Endothelial cell of umbilical vein (primary cell): ENCODE measurements at regions not wholly inside any gene's neighbourhood (a gene's known extent, or its start where the extent isn't known, plus 50 kb on each side); places are given as distances from the start of the nearest gene placed in this dataset.

Source experiments
- BruUV-seq: library from RNA; stranded (reverse); fragments of 400-500 nt; replicated peaks from 2 replicates; lab custom pipeline; 2021; lab: Mats Ljungman, UMichigan
- CTCF ChIA-PET: fragments of 300-600, 350-600 bp; sonication (Branson Sonifier 250); formaldehyde crosslinking; loops from one replicate; lab custom pipeline; 2021; ENCODE audit warnings: antibody characterized with exemption, inconsistent platforms; lab: Charles Lee
- POLR2A ChIA-PET: fragments of 300-600, 350-600 bp; sonication (Branson Sonifier 250); formaldehyde crosslinking; loops from one replicate; lab custom pipeline; 2021; ENCODE audit warnings: antibody characterized with exemption, inconsistent platforms; lab: Charles Lee
- DNase-seq: peaks from one replicate; pipeline ENCODE4 v3.0.0-alpha.2; 2011; ENCODE audit warnings: low read depth, low spot score
- FAIRE-seq: peaks from 2 replicates; lab custom pipeline; 2011; peaks lifted over from hg19 to GRCh38; lab: Jason Lieb, UNC
- H2AFZ ChIP-seq: 2 replicates; pipeline ENCODE4 v1.6.0; 2012; ENCODE audit warnings: low read depth, low read length, control low read depth, inconsistent platforms
- H3K27ac ChIP-seq: 2 replicates; pipeline ENCODE4 v1.5.1; 2011; ENCODE audit warnings: low read depth, mild to moderate bottlenecking, control low read depth, low read length, moderate library complexity; ENCODE audit not compliant: insufficient read depth
- H3K27me3 ChIP-seq, 2 experiments: 2 replicates each; pipeline versions ENCODE4 v1.6.0 to v1.6.1; 2011; ENCODE audit warnings: low read length in 2 of 2, mixed read lengths in 1 of 2; ENCODE audit not compliant: control insufficient read depth in 2 of 2, insufficient read depth in 2 of 2
- H3K36me3 ChIP-seq, 2 experiments: 2 replicates in 1 of 2; 3 replicates in 1 of 2; pipeline ENCODE4 v1.5.1; 2011; ENCODE audit warnings: low read length in 2 of 2, mild to moderate bottlenecking in 1 of 2, moderate library complexity in 1 of 2; ENCODE audit not compliant: control insufficient read depth in 2 of 2, insufficient read depth in 2 of 2; ENCODE audit errors: extremely low read depth in 1 of 2
- H3K4me1 ChIP-seq: 3 replicates; pipeline ENCODE4 v1.5.1; 2011; ENCODE audit warnings: mild to moderate bottlenecking, low read length; ENCODE audit not compliant: control insufficient read depth, insufficient read depth; ENCODE audit errors: extremely low read depth
- H3K4me2 ChIP-seq: 2 replicates; pipeline ENCODE4 v1.6.1; 2011; ENCODE audit warnings: low read length, control low read depth, mixed read lengths; ENCODE audit not compliant: insufficient read depth
- H3K4me3 ChIP-seq, 3 experiments: fragments of 200-600 bp in 1 of 3; sonication (generic), shearing (Covaris generic) in 1 of 3; replicated peaks in 1 of 3; 2 replicates each; pipeline ENCODE4 v1.5.1; 2011 to 2016; ENCODE audit warnings: control low read depth in 3 of 3, low read length in 3 of 3, mild to moderate bottlenecking in 2 of 3, inconsistent platforms in 1 of 3, low read depth in 1 of 3, moderate library complexity in 1 of 3; ENCODE audit not compliant: insufficient read depth in 1 of 3
- H3K79me2 ChIP-seq: 2 replicates; pipeline ENCODE4 v1.6.0; 2012; ENCODE audit warnings: low read length, inconsistent platforms; ENCODE audit not compliant: control insufficient read depth, insufficient read depth
- H3K9ac ChIP-seq: replicated peaks from 2 replicates; pipeline ENCODE3; 2011; ENCODE audit warnings: low read length, control low read depth; ENCODE audit not compliant: insufficient read depth; ENCODE audit errors: extremely low read depth
- H3K9me1 ChIP-seq: replicated peaks from 3 replicates; pipeline ENCODE4 v1.6.0; 2011; ENCODE audit warnings: mild to moderate bottlenecking, low read length; ENCODE audit not compliant: control insufficient read depth, insufficient read depth; ENCODE audit errors: extremely low read depth
- H3K9me3 ChIP-seq: replicated peaks from 2 replicates; pipeline ENCODE4 v1.5.1; 2012; ENCODE audit warnings: low read length, inconsistent platforms; ENCODE audit not compliant: control insufficient read depth, insufficient read depth
- H4K20me1 ChIP-seq: replicated peaks from 2 replicates; pipeline ENCODE3; 2011; ENCODE audit warnings: mild to moderate bottlenecking, low read length; ENCODE audit not compliant: control insufficient read depth, insufficient read depth; ENCODE audit errors: extremely low read depth
- CTCF ChIP-seq, 2 donors: IDR thresholded peaks; 1 replicate in 1 of 2; 2 replicates in 1 of 2; pipeline ENCODE4 v1.5.1; 2011; ENCODE audit warnings: low read length in 2 of 2, mild to moderate bottlenecking in 2 of 2, moderate library complexity in 2 of 2, control low read depth in 1 of 2, inconsistent platforms in 1 of 2, low read depth in 1 of 2; ENCODE audit not compliant: insufficient read depth in 1 of 2; ENCODE audit errors: extremely low read depth in 1 of 2
- EZH2 ChIP-seq: IDR thresholded peaks from 2 replicates; pipeline ENCODE4 v1.6.1; 2012; ENCODE audit warnings: borderline replicate concordance, low read depth, mild to moderate bottlenecking, moderate library complexity, low read length, inconsistent platforms; ENCODE audit not compliant: severe bottlenecking
- FOS ChIP-seq: IDR thresholded peaks from 2 replicates; pipeline ENCODE4 v1.6.1; 2011; ENCODE audit warnings: mild to moderate bottlenecking, low read length, moderate library complexity, borderline replicate concordance; ENCODE audit not compliant: insufficient read depth
- GATA2 ChIP-seq: IDR thresholded peaks from 2 replicates; pipeline ENCODE4 v1.7.0; 2011; ENCODE audit warnings: low read depth, mild to moderate bottlenecking, moderate library complexity, mixed read lengths, low read length; ENCODE audit not compliant: insufficient read length, insufficient read depth
- JUN ChIP-seq: IDR thresholded peaks from 2 replicates; pipeline ENCODE4 v1.6.1; 2011; ENCODE audit warnings: borderline replicate concordance, low read depth; ENCODE audit not compliant: insufficient read length, insufficient read depth
- MAX ChIP-seq: IDR thresholded peaks from 2 replicates; pipeline ENCODE4 v1.6.1; 2011; ENCODE audit not compliant: insufficient read depth, insufficient read length
- MYC ChIP-seq: IDR thresholded peaks from one replicate; pipeline ENCODE4 v1.6.1; 2011; ENCODE audit warnings: mild to moderate bottlenecking, low read depth, low read length
- POLR2A ChIP-seq: IDR thresholded peaks from 2 replicates; pipeline ENCODE4 v1.6.1; 2012; ENCODE audit warnings: low read depth, mild to moderate bottlenecking, control low read depth, low read length
- POLR2AphosphoS5 ChIP-seq: IDR thresholded peaks from 2 replicates; pipeline ENCODE4 v1.6.1; 2012; ENCODE audit warnings: low read depth, mild to moderate bottlenecking, control low read depth, low read length, moderate library complexity; ENCODE audit not compliant: insufficient read depth
- dilution Hi-C: fragments of 300-500 bp; cut with MboI; formaldehyde crosslinking; loops from one replicate; pipeline ENCODE4 v1.15.0; 2019; ENCODE audit warnings: low sequenced_read_pairs; ENCODE audit not compliant: extremely low pct_ligation_motif_present
- intact Hi-C: fragments of 100-400 bp; cut with micrococcal nuclease; formaldehyde crosslinking; loops from one replicate; pipeline ENCODE4 v1.10.0; 2022

- Histone ChIP-seq H4K20me1 (no peaks in the 10 kb centered on the region), H3K9ac (no peak overlapping the region), H3K4me2 (no peak overlapping the region), H3K79me2 (no peaks in the 10 kb centered on the region), H2AFZ (no peak overlapping the region), H3K27ac (no peak overlapping the region), H3K4me1 (no peaks in the 10 kb centered on the region), H3K36me3 (no peaks in the 10 kb centered on the region), H3K9me1 (no peaks in the 10 kb centered on the region), H3K9me3 (no peaks in the 10 kb centered on the region), H3K27me3 (no peaks in the 10 kb centered on the region), H3K4me3 (no peak overlapping the region)
- TF ChIP-seq POLR2AphosphoS5 (no peak), JUN (no peak), MAX (no peak), POLR2A (no peak), EZH2 (no peak), GATA2 (no peak), FOS (no peak), CTCF (IDR thresholded peaks at IDR 0.05; ENCODE audit: extremely low read depth in 1 of 2, insufficient read depth in 1 of 2, low read depth in 1 of 2, low read length in 2 of 2) (no peak), MYC (no peak)
- BruUV-seq, result no TSS peak
- POLR2A ChIA-PET, result no interaction called here
- CTCF ChIA-PET, result no interaction called here
- no peak for DNase-seq
- no peak for FAIRE-seq
- intact Hi-C loops, result no loop called here
- dilution Hi-C loops, result no loop called here
These were observed 452.0 kb downstream of the GBA3 start for GRCh38 chr4:23144707-23145106.
